GM12873 (cell line): ENCODE measurements at regions not wholly inside any gene's neighbourhood (a gene's known extent, or its start where the extent isn't known, plus 50 kb on each side); places are given as distances from the start of the nearest gene placed in this dataset.

ENCODE experiments used
- CTCF ChIP-seq: IDR thresholded peaks from 2 replicates; pipeline ENCODE4 v1.5.1; 2012; ENCODE audit warnings: low read depth, mild to moderate bottlenecking, moderate library complexity, low read length, control low read depth; ENCODE audit not compliant: insufficient read depth; ENCODE audit errors: missing control alignments

GRCh38 chr7:136348542-136349192, 371.5 kb upstream of the MTPN start:
- TF ChIP-seq CTCF: no peak

GRCh38 chr7:136348142-136348541, 371.0 kb upstream of the MTPN start:
- TF ChIP-seq CTCF: no peak

- no peak for TF ChIP-seq CTCF
Measured at GRCh38 chr7:136347488-136347887, 370.3 kb upstream of the MTPN start.

- TF ChIP-seq CTCF: no peak
Measured at GRCh38 chr7:136342251-136342650, 365.1 kb upstream of the MTPN start.

- TF ChIP-seq CTCF: no peak
Measured at GRCh38 chr7:136339464-136339863, 362.3 kb upstream of the MTPN start.

- no peak for TF ChIP-seq CTCF
Measured at GRCh38 chr7:136336932-136337331, 359.8 kb upstream of the MTPN start.

GRCh38 chr7:136333636-136334035, 356.5 kb upstream of the MTPN start:
- no peak for TF ChIP-seq CTCF

GRCh38 chr7:136326045-136326609, 349.0 kb upstream of the MTPN start:
- no peak for TF ChIP-seq CTCF
